ENCODE measurements at regions not wholly inside any gene's neighbourhood (a gene's known extent, or its start where the extent isn't known, plus 50 kb on each side); places are given as distances from the start of the nearest gene placed in this dataset.

DNA sequence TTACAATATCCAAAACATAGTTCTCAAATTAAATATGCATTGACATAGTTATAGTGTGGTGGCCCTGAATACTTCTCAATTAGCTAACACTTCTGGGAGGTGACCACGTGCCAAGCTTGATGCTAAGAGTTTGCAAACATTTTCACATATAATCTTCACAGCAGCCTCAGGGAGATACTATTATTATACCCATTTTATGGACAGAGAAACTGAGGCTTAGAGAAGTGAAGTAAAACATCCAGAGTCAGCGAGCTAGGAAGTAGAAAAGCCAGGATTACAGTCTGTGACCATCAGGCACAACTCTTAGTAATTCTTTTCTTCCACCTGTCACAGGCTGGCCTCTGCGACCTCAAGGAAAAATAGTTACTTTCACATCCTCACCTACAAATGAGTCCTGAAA lies 102.2 kb upstream of the IRX6 start:
- FAIRE-seq (no peak), DNase-seq (ENCODE audit: insufficient read length) (no peak)
- TF ChIP-seq TAF1 (IDR thresholded peaks at IDR 0.05; ENCODE audit: borderline replicate concordance, low read depth, low read length) (no peak), POLR2AphosphoS5 (IDR thresholded peaks at IDR 0.05; ENCODE audit: low read depth, low read length) (no peak), POLR2A (IDR thresholded peaks at IDR 0.05; ENCODE audit: low read depth, low read length) (no peak)

DNA sequence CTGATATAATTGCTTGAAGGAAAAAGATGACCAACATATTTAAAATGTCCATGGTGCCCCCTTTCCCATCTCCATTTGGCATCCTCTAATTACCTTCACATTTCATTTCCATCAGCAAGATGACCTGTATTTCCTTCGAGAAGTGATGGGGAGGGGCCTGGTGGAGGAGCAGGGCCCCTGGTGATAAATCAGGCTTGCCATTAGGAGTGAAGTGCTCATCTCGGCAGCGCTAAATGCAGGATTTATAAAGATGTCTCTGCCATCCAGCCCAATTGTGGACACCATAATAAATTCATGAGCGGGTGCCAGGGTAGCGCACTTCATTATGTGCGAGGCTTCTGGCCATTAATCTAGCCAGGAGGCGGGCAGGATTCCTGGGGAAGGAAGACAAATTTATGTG lies 101.5 kb upstream of the IRX6 start:
- DNase-seq (ENCODE audit: insufficient read length): no peak
- FAIRE-seq: no peak
- TF ChIP-seq POLR2AphosphoS5 (IDR thresholded peaks at IDR 0.05; ENCODE audit: low read depth, low read length) (no peak), POLR2A (IDR thresholded peaks at IDR 0.05; ENCODE audit: low read depth, low read length) (no peak), TAF1 (IDR thresholded peaks at IDR 0.05; ENCODE audit: borderline replicate concordance, low read depth, low read length) (no peak)

DNA sequence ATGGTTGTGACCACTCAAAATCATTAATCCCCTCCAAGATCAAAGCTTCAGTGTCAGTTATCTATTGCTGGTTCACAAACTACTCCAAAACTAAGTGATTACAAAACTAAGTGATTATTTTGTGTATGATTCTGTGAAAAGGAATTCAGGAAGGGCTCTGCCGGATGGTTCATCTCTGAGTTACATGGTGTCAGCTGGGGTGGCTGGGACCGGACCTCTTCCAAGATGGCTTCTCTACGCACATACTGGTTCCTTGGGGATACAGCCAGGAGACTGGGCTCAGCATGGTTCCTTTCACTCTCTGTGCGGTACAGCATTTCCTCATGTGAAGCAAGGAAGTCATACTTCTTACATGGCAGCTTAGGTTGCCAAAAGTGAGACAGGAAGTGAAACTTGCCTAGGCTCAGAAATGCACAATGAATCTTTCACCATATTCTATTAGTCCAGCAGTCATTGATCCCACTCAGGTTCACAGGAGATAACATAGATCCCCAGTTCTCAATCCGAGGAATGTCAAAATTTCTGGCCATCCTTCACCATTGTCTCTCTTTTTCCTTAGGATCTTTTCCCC lies 97.9 kb upstream of the IRX6 start:
- FAIRE-seq: no peak
- DNase-seq (ENCODE audit: insufficient read length): no peak
- no peak for TF ChIP-seq POLR2AphosphoS5 (IDR thresholded peaks at IDR 0.05; ENCODE audit: low read depth, low read length)
- no peak for TF ChIP-seq POLR2A (IDR thresholded peaks at IDR 0.05; ENCODE audit: low read depth, low read length)
- no peak for TF ChIP-seq TAF1 (IDR thresholded peaks at IDR 0.05; ENCODE audit: borderline replicate concordance, low read depth, low read length)

DNA sequence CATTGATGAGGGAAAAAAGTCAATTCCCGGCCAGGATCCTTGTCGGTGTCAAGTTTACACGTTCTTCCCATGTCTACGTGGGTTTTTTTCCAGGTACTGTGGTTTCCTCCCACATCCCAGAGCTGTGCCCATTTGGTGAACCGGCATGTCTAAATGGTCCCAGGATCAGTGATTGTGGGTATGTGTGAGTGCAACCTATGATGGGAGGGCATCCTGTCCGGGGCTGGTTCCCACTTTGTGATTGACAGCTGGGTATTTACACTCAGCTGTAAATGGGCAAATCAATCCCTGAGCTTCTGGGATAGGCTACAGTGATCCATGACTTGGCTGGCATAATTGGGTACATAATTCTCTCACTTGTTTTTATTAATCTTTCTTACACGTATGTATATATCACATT lies 91.2 kb upstream of the IRX6 start:
- TF ChIP-seq POLR2AphosphoS5 (IDR thresholded peaks at IDR 0.05; ENCODE audit: low read depth, low read length) (no peak), TAF1 (IDR thresholded peaks at IDR 0.05; ENCODE audit: borderline replicate concordance, low read depth, low read length) (no peak), POLR2A (IDR thresholded peaks at IDR 0.05; ENCODE audit: low read depth, low read length) (no peak)
- DNase-seq (ENCODE audit: insufficient read length) (no peak), FAIRE-seq (no peak)

DNA sequence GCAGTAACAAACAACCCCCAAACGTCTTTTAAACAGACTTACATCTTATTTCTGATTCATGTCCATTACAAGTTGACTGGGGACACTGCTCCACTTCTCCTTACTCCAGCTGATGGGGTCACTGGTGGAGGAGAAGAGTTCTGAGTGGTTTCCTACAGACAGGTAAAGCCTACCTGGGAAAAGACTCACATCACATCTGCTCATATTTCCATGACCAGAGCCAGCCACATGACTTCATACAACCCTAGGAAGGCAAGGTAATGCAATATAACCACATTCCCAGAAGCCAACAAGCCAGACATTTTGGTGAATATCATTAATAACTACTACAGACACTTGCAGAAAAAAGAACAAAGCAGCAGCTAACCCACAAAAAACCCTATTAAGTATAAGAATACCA lies 90.5 kb upstream of the IRX6 start:
- DNase-seq (ENCODE audit: insufficient read length): no peak
- TF ChIP-seq POLR2A (IDR thresholded peaks at IDR 0.05; ENCODE audit: low read depth, low read length) (no peak), TAF1 (IDR thresholded peaks at IDR 0.05; ENCODE audit: borderline replicate concordance, low read depth, low read length) (no peak), POLR2AphosphoS5 (IDR thresholded peaks at IDR 0.05; ENCODE audit: low read depth, low read length) (no peak)

DNA sequence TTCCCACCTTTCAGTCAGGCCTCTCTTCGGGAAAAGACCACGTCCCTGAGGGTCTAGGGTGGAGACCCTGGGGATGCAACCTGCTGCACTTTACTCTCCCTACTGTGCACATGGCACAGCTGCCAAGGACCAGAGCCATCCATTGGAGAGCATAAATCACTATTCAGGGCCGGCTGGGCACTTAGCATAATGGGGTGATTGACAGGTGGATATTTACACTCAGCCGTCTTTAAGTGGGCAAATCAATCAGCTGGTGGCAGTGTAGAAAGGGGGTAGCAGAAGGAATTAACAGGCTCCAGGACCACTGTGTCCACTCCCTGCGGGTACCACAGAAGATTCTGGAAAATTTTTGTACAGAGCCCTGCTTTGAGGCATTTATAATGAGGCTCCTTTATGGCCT lies 87.3 kb upstream of the IRX6 start:
- TF ChIP-seq TAF1 (IDR thresholded peaks at IDR 0.05; ENCODE audit: borderline replicate concordance, low read depth, low read length) (no peak), POLR2A (IDR thresholded peaks at IDR 0.05; ENCODE audit: low read depth, low read length) (no peak), POLR2AphosphoS5 (IDR thresholded peaks at IDR 0.05; ENCODE audit: low read depth, low read length) (no peak)
- FAIRE-seq: no peak
- DNase-seq (ENCODE audit: insufficient read length): no peak

More for the DNA sequence above, 90.5 kb upstream of the IRX6 start:
- FAIRE-seq: no peak

DNA sequence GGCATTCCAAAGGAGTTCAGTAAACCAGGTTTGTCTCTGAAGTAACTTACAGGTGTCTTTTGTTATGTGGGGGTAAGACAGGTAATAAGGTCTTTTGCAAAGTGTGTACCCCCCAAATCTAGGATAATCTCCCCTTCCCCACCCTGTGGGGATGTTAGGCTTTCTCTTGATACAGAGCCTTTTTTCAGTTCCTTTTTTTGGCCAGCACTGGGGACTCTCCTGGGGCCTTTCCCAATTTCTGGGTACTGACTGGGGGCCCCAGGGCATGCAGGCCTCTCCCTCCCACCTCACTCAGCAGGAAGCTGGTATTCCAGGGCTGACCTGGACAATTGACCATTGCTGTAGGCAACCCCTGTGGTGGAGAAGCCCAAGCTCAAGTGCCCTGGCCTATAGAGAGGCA lies 84.3 kb upstream of the IRX6 start:
- TF ChIP-seq POLR2AphosphoS5 (IDR thresholded peaks at IDR 0.05; ENCODE audit: low read depth, low read length) (no peak), POLR2A (IDR thresholded peaks at IDR 0.05; ENCODE audit: low read depth, low read length) (no peak), TAF1 (IDR thresholded peaks at IDR 0.05; ENCODE audit: borderline replicate concordance, low read depth, low read length) (no peak)
- no peak for DNase-seq (ENCODE audit: insufficient read length)
- FAIRE-seq: no peak

DNA sequence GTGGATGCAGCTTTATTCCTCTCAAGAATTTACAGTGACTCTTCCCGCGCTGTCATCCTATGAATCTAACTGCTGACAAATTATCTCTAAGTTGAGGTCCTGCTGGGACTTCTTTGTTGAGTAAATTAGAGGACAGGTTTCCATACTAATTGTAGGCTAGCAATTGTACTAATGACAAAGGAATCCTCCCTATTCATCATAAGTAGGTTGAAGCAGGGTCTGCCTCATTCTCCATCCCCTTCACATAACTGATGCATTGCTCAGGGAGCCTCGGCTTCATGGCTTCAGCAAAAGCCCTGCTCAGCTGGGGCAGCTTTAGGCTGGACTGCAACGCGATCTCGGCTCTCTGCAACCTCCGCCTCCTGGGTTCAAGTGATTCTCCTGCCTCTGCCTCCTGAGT lies 83.1 kb upstream of the IRX6 start:
- DNase-seq (ENCODE audit: insufficient read length) (no peak), FAIRE-seq (no peak)
- TF ChIP-seq POLR2AphosphoS5 (IDR thresholded peaks at IDR 0.05; ENCODE audit: low read depth, low read length) (no peak), TAF1 (IDR thresholded peaks at IDR 0.05; ENCODE audit: borderline replicate concordance, low read depth, low read length) (no peak), POLR2A (IDR thresholded peaks at IDR 0.05; ENCODE audit: low read depth, low read length) (no peak)

DNA sequence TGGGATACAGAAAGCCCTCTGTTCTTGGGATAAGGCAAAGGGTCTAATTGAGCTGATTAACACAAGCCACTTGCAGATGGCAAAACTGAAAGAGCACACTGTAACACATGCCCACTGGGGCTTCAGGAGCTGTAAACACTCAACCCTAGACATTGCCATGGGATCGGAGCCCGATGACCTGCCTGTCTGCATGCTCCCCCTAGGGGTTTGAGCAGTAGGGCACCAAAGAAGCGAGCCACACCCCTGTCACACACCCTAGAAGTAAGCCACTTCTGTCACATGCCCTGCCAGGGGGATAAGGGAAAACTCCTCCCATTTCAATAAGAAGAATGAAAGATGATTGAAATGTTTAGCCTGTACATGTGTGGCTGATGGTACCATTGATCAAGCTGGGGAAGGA lies 81.3 kb upstream of the IRX6 start:
- TF ChIP-seq POLR2AphosphoS5 (IDR thresholded peaks at IDR 0.05; ENCODE audit: low read depth, low read length) (no peak), TAF1 (IDR thresholded peaks at IDR 0.05; ENCODE audit: borderline replicate concordance, low read depth, low read length) (no peak), POLR2A (IDR thresholded peaks at IDR 0.05; ENCODE audit: low read depth, low read length) (no peak)
- no peak for DNase-seq (ENCODE audit: insufficient read length)
- FAIRE-seq: no peak

DNA sequence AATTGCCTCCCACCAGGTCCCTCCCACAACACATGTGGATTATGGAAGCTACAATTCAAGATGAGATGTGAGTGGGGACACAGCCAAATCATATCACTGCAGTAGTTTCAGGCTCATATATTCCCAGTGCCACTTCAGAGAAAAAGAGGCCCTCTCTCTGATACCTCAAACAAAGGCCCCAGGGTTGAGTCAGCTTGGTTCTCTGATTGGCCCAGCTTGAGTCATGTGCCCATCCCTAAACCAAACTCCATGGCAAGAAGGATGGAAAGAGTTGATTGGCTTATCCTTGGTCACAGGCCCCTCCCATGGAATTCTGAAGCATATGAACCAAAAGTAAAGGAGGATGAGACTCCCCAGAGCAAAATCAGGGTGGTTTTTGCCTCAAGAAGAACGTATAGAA lies 75.9 kb upstream of the IRX6 start:
- TF ChIP-seq TAF1 (IDR thresholded peaks at IDR 0.05; ENCODE audit: borderline replicate concordance, low read depth, low read length) (no peak), POLR2AphosphoS5 (IDR thresholded peaks at IDR 0.05; ENCODE audit: low read depth, low read length) (no peak), POLR2A (IDR thresholded peaks at IDR 0.05; ENCODE audit: low read depth, low read length) (no peak)
- no peak for FAIRE-seq

DNA sequence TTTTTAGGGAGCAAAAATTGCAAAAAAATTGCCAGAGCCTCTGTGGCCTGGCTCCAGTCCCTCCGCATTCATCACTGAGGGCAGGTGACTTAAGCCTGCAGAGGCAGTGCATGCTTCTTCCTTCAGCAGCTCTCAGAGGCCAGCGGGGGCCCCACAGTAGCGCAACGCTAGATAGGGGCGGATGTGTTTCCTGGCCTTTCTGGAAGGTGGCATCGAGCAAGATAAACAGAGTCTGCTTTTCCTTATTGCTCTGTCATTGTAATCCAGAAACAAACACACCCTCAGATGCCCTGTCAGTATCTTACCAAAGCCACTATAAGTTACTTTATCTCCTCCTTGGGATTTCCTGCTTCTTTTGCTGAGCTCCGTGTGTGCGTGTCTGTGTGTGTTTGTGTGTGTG lies 75.5 kb upstream of the IRX6 start:
- no peak for DNase-seq (ENCODE audit: insufficient read length)
- TF ChIP-seq POLR2AphosphoS5 (IDR thresholded peaks at IDR 0.05; ENCODE audit: low read depth, low read length): no peak
- TF ChIP-seq POLR2A (IDR thresholded peaks at IDR 0.05; ENCODE audit: low read depth, low read length): no peak
- TF ChIP-seq TAF1 (IDR thresholded peaks at IDR 0.05; ENCODE audit: borderline replicate concordance, low read depth, low read length): no peak
- no peak for FAIRE-seq

More for the DNA sequence above, 75.9 kb upstream of the IRX6 start:
- DNase-seq (ENCODE audit: insufficient read length): no peak

DNA sequence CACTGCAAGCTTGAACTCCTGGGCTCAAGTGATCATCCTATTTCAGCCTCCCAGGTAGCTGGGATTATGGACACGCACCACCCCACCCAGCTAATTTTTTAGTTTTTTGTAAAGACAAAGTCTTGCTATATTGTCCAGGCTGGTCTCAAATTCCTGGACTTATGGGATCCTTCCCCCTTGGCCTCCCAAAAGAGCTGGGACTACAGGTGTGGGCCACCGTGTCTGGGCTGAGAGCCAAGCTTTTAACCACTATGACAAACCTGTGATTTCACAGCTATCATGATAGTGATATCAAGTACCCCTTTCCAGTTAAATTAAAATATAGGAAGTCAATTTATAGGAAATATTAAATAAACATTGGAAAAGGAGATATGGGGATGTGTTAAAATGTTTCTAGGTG lies 74.6 kb upstream of the IRX6 start:
- no peak for FAIRE-seq
- TF ChIP-seq POLR2AphosphoS5 (IDR thresholded peaks at IDR 0.05; ENCODE audit: low read depth, low read length) (no peak), POLR2A (IDR thresholded peaks at IDR 0.05; ENCODE audit: low read depth, low read length) (no peak), TAF1 (IDR thresholded peaks at IDR 0.05; ENCODE audit: borderline replicate concordance, low read depth, low read length) (no peak)

More for the DNA sequence above, 74.6 kb upstream of the IRX6 start:
- DNase-seq (ENCODE audit: insufficient read length): no peak

Data from GM12892 (cell line).